Right atrium auricular region (tissue), 2 donors: ENCODE measurements at regions not wholly inside any gene's neighbourhood (a gene's known extent, or its start where the extent isn't known, plus 50 kb on each side); places are given as distances from the start of the nearest gene placed in this dataset.

Experiments used
- DNase-seq: peaks from one replicate; pipeline ENCODE4 v3.0.0-alpha.2; 2019; ENCODE audit warnings: low spot score
- H3K27ac ChIP-seq, 2 donors: fragments of 200-600 bp; sonication (generic); 1 replicate in 1 of 2; 2 replicates in 1 of 2; pipeline ENCODE4 v1.5.1; 2016 to 2019
- H3K27me3 ChIP-seq, 2 donors: fragments of 200-600 bp; sonication (generic); one replicate each; pipeline versions ENCODE4 v1.5.1 to v1.6.0; 2017 to 2019
- H3K36me3 ChIP-seq: fragments of 200-600 bp; sonication (generic); one replicate; pipeline ENCODE4 v1.5.1; 2016
- H3K4me1 ChIP-seq, 2 donors: fragments of 200-600 bp; sonication (generic); one replicate each; pipeline versions ENCODE4 v1.5.1 to v1.6.0; 2017 to 2019
- H3K4me3 ChIP-seq, 2 donors: fragments of 200-600 bp; sonication (generic); 1 replicate in 1 of 2; 2 replicates in 1 of 2; pipeline ENCODE4 v1.5.1; 2017 to 2019; ENCODE audit warnings: mild to moderate bottlenecking in 1 of 2, moderate library complexity in 1 of 2
- H3K9me3 ChIP-seq, 2 donors: fragments of 200-600 bp; sonication (generic); one replicate each; pipeline ENCODE4 v1.5.1; 2019
- TF ChIP-seq, protein P1 (sequence below), 2 donors: fragments of 200-600 bp; sonication (generic); IDR thresholded peaks; one replicate each; pipeline ENCODE4 v1.5.1; 2019; ENCODE audit warnings: antibody characterized with exemption in 2 of 2

DNA sequence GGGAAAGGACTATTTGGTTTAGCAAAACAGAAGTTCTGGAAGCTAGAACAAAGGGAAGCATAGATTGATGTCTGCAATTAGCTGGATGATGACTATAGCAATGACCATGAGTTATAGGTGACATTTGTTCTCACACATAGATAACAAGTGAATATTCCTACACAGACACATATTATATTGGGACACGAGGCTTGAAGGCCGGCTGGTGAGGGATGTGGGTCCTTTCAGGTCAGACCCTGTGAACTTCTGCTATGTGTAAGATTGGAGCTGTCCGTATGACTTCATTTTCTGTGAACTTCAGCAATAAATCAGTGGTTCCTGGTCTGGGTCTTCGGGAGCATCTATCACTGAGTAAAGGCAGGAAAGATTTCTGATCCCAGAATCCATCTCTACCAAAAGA is 253.6 kb upstream of the CFAP20DC start:
- Histone ChIP-seq H3K4me3 (no peak overlapping the region), H3K27me3 (no peaks in the 10 kb centered on the region), H3K36me3 (no peaks in the 10 kb centered on the region), H3K9me3 (no peaks in the 10 kb centered on the region), H3K27ac (no peak overlapping the region), H3K4me1 (no peaks in the 10 kb centered on the region)
- no peak for DNase-seq
- TF ChIP-seq, protein P1, sequence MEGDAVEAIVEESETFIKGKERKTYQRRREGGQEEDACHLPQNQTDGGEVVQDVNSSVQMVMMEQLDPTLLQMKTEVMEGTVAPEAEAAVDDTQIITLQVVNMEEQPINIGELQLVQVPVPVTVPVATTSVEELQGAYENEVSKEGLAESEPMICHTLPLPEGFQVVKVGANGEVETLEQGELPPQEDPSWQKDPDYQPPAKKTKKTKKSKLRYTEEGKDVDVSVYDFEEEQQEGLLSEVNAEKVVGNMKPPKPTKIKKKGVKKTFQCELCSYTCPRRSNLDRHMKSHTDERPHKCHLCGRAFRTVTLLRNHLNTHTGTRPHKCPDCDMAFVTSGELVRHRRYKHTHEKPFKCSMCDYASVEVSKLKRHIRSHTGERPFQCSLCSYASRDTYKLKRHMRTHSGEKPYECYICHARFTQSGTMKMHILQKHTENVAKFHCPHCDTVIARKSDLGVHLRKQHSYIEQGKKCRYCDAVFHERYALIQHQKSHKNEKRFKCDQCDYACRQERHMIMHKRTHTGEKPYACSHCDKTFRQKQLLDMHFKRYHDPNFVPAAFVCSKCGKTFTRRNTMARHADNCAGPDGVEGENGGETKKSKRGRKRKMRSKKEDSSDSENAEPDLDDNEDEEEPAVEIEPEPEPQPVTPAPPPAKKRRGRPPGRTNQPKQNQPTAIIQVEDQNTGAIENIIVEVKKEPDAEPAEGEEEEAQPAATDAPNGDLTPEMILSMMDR (IDR thresholded peaks at IDR 0.05) = no peak

DNA sequence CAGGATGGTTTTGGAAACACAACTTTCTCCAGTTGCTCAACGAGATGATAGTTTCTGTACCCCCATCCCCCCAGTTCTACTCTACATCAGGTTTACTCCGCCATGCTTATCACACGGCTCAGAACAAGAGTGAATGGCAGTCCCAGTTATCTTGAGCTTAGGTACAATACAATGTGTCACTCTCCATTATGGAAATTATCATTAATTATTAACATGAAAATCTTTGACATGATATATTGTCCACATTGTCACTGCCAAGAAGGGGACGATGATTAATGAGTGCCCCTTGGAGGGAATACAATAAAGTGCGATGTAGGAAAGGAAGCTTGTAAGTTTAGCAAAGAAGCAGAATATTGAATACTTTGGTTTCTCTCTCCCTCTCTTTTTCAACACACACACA is 252.6 kb upstream of the CFAP20DC start:
- no peak for DNase-seq
- no peak overlapping the region for H3K27ac ChIP-seq
- no peaks in the 10 kb centered on the region for H3K27me3 ChIP-seq
- H3K9me3 ChIP-seq = no peaks in the 10 kb centered on the region
- H3K4me3 ChIP-seq = no peak overlapping the region
- H3K36me3 ChIP-seq = no peaks in the 10 kb centered on the region
- no peaks in the 10 kb centered on the region for H3K4me1 ChIP-seq
- TF ChIP-seq, protein P1 (IDR thresholded peaks at IDR 0.05) = no peak

DNA sequence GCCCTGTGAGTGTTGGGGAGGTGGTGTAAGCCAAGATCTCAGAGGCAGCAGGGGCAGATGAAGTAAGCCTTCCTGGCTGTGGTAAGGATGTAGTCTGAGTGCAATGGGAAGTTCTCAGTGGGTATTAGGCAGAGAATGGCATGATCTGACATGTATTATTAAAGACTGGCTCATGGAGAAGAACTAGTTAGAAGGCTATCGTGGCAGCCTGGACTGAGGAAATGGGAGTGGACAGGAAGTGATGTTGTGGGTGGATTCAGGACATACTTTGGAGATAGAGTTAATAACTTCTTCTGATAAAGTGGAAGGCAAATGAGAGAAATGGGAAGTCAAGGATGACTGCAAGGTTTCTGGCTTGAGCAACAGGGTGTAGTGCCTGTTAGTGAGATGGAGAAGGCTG is 250.9 kb upstream of the CFAP20DC start:
- H3K4me1 ChIP-seq = no peaks in the 10 kb centered on the region
- no peak for DNase-seq

DNA sequence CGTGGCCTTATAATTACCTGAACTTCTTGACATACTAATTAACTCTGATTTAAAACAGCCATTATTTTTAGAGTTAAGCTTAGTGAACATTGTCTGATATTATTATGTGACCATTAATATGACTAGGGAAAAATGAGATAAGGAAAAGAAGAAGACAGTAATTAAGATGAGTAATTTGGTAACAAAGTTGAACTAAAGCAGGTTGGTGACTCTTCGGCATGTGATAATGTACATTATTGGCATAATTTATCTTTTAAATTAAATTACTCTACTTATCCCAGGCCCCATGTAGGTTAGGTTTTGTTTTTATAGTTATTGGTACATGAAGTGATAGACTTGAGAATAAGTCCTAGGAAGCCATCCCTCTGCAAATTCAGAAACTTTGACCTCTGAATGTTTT is 249.7 kb upstream of the CFAP20DC start:
- DNase-seq = no peak
- no peaks in the 10 kb centered on the region for H3K4me1 ChIP-seq
- no peak overlapping the region for H3K4me3 ChIP-seq
- TF ChIP-seq, protein P1 (IDR thresholded peaks at IDR 0.05) = no peak
- H3K9me3 ChIP-seq = no peaks in the 10 kb centered on the region
- no peak overlapping the region for H3K27ac ChIP-seq
- H3K27me3 ChIP-seq = no peaks in the 10 kb centered on the region
- no peaks in the 10 kb centered on the region for H3K36me3 ChIP-seq

More for the DNA sequence above, 250.9 kb upstream of the CFAP20DC start:
- TF ChIP-seq, protein P1 (IDR thresholded peaks at IDR 0.05) = no peak
- H3K4me3 ChIP-seq = no peak overlapping the region
- H3K9me3 ChIP-seq = no peaks in the 10 kb centered on the region
- H3K27me3 ChIP-seq = no peaks in the 10 kb centered on the region
- no peak overlapping the region for H3K27ac ChIP-seq
- no peaks in the 10 kb centered on the region for H3K36me3 ChIP-seq

DNA sequence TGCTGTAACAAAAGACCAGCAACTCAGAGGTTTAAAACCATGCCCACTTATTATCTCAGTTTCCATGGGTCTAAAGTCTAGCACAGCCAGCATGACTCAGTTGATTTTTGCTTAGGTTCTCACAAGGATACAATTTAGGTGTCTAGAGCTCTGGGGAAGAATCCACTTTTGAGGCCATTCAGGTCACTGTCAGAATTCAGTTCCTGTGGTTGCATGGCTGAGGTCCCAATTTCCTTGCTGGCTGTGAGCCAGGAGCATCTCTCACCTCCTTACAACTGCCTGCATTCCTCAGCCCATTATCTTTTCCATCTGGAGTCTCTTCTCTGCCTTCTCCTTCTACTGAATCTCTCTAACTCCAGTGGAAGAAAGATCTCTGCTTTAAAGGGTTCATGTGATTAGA is 240.5 kb upstream of the CFAP20DC start:
- Histone ChIP-seq H3K27me3 (no peaks in the 10 kb centered on the region), H3K4me3 (no peak overlapping the region), H3K36me3 (no peaks in the 10 kb centered on the region), H3K4me1 (no peaks in the 10 kb centered on the region), H3K9me3 (peaks cover 0 to 11% of the 10 kb centered on the region in 2 donors), H3K27ac (no peak overlapping the region)
- TF ChIP-seq, protein P1 (IDR thresholded peaks at IDR 0.05) = no peak
- DNase-seq = no peak

DNA sequence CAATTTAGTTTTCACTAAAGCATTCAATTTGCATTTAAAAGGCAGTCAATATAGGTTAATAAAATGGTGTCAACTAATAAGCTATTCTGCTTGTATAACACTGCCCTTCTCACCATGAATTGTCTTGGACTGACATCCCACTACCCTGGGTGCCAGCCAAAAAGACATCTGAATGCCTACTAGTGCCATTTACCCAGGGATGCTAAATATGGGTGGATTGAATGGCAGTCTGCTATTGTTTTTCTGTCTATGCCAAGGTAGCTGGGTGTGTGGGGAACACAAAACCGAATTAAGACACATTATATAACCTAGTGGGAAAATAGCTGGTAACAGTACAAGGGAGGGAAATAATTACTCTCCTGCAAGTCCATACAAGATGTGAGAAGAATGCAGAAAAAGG is 240.0 kb upstream of the CFAP20DC start:
- Histone ChIP-seq H3K27me3 (no peaks in the 10 kb centered on the region), H3K36me3 (no peaks in the 10 kb centered on the region), H3K4me3 (no peak overlapping the region), H3K4me1 (no peaks in the 10 kb centered on the region), H3K27ac (no peak overlapping the region), H3K9me3 (peaks cover 0 to 11% of the 10 kb centered on the region in 2 donors)
- DNase-seq = no peak
- TF ChIP-seq, protein P1 (IDR thresholded peaks at IDR 0.05) = no peak
